Adrenal gland (tissue), 5 donors: ENCODE measurements at regions not wholly inside any gene's neighbourhood (a gene's known extent, or its start where the extent isn't known, plus 50 kb on each side); places are given as distances from the start of the nearest gene placed in this dataset.

Experiments used
- CTCF ChIP-seq, 6 experiments: fragments of 450-650 bp in 4 of 6; fragments of 200-600 bp in 2 of 6; sonication (generic) in 1 of 6; IDR thresholded peaks; 1 replicate in 5 of 6; 2 replicates in 1 of 6; pipeline versions ENCODE4 v1.5.1 to v1.8.0; 2016 to 2021; ENCODE audit warnings: antibody characterized with exemption in 6 of 6, mild to moderate bottlenecking in 2 of 6, moderate library complexity in 1 of 6
- POLR2A ChIP-seq, 2 donors: fragments of 450-650 bp; IDR thresholded peaks; one replicate each; pipeline ENCODE4 v1.6.1; 2017; ENCODE audit warnings: antibody characterized with exemption in 2 of 2, mild to moderate bottlenecking in 2 of 2, moderate library complexity in 1 of 2
- donor health status: DM: no; HTN: no; CAD: no.

GRCh38 chr7:47669901-47670384 is 88.0 kb upstream of the TNS3 start:
- no peak for TF ChIP-seq CTCF (IDR thresholded peaks at IDR 0.05)
- TF ChIP-seq POLR2A (IDR thresholded peaks at IDR 0.05): no peak
